ENCODE measurements at regions not wholly inside any gene's neighbourhood (a gene's known extent, or its start where the extent isn't known, plus 50 kb on each side); places are given as distances from the start of the nearest gene placed in this dataset.

- in situ Hi-C loops (cut with HindIII; ENCODE audit: low sequenced_read_pairs) = no loop called here
- no peak for DNase-seq (ENCODE audit: low spot score)
Measured at GRCh38 chrX:149069899-149070298, 435.2 kb downstream of the IDS start.

- no peak for DNase-seq (ENCODE audit: low spot score)
- in situ Hi-C loops (cut with HindIII; ENCODE audit: low sequenced_read_pairs) = no loop called here
Measured at GRCh38 chrX:149060921-149061320, 444.2 kb downstream of the IDS start.
